ENCODE measurements at regions not wholly inside any gene's neighbourhood (a gene's known extent, or its start where the extent isn't known, plus 50 kb on each side); places are given as distances from the start of the nearest gene placed in this dataset.

DNA sequence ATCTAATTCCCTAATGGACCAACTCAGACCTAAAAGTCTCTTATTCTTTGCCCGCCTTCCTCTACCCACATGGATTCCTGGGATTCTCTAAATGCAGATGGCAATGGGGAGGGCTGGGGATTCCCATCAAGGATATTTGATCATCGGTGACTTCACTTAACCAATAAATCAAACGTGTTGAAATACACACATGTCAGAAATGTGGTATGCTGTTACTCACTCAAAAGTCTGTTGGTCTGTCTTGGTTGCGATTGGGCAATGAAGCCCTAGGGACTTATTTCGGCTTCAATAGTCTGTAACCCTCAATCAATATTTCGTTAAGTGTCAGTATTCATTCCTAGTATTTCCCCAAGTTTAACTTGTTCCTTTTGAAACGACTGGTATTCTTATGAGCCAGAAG is 117.2 kb upstream of the DIO3 start:
- no peak for DNase-seq (ENCODE audit: low read depth)
- no peak for TF ChIP-seq CTCF (conservative IDR thresholded peaks at IDR 0.05; ENCODE audit: low read depth, low read length)
- H3K4me3 ChIP-seq (ENCODE audit: low read depth, low read length) = no peak overlapping the region

- DNase-seq (ENCODE audit: low read depth) = no peak
- H3K4me3 ChIP-seq (ENCODE audit: low read depth, low read length) = no peak overlapping the region
- TF ChIP-seq CTCF (conservative IDR thresholded peaks at IDR 0.05; ENCODE audit: low read depth, low read length) = no peak
Measured at GRCh38 chr14:101445278-101445677, 116.0 kb upstream of the DIO3 start.

- DNase-seq (ENCODE audit: low read depth) = no peak
- TF ChIP-seq CTCF (conservative IDR thresholded peaks at IDR 0.05; ENCODE audit: low read depth, low read length) = no peak
- H3K4me3 ChIP-seq (ENCODE audit: low read depth, low read length) = no peak overlapping the region
Measured at GRCh38 chr14:101446387-101446969, 114.8 kb upstream of the DIO3 start.

GRCh38 chr14:101449114-101449513 is 112.2 kb upstream of the DIO3 start:
- no peak overlapping the region for H3K4me3 ChIP-seq (ENCODE audit: low read depth, low read length)
- no peak for DNase-seq (ENCODE audit: low read depth)
- TF ChIP-seq CTCF (conservative IDR thresholded peaks at IDR 0.05; ENCODE audit: low read depth, low read length) = no peak

DNA sequence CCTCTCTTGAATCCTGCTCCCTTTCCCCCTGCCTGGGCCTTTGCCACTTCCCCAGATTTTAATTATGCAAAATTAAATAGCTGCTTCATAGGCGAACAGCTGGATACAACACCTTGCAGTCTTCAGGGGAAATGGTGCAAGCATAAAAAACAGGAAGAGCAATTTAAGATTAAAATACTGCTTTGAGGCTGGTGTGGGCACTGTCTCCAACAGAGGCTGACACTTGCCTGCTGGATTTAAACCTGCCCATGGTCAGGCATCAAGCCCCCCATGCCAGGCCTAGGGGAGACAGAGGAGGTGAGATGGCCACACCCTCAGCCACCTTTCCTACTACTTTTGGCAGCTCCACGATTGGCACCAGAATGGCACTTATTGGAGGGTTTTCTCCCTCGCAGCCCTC is 110.1 kb upstream of the DIO3 start:
- H3K4me3 ChIP-seq (ENCODE audit: low read depth, low read length) = no peak overlapping the region
- TF ChIP-seq CTCF (conservative IDR thresholded peaks at IDR 0.05; ENCODE audit: low read depth, low read length) = no peak
- no peak for DNase-seq (ENCODE audit: low read depth)

- no peak for DNase-seq (ENCODE audit: low read depth)
- no peak for TF ChIP-seq CTCF (conservative IDR thresholded peaks at IDR 0.05; ENCODE audit: low read depth, low read length)
Measured at GRCh38 chr14:101453225-101453624, 108.1 kb upstream of the DIO3 start.

DNA sequence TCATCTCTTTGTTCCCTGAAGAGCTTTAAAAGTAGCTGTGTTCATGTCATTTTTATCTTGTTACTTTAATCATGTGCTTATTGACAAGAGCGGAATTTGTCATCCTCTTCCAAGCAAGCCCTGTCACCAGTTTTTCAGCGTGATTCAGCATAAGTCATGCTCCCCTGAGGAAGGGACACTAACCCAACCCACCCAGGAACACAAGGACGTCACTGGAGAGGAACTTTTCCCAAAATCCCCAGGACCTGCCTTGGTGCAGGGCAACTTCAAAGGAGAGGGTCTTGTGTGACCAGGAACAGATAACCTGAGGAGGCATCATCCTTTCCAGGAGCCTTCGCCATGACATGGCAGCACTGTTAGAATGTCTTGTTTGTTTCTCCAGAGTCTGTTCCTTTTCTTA is 107.1 kb upstream of the DIO3 start:
- DNase-seq (ENCODE audit: low read depth) = no peak
- no peak overlapping the region for H3K4me3 ChIP-seq (ENCODE audit: low read depth, low read length)
- no peak for TF ChIP-seq CTCF (conservative IDR thresholded peaks at IDR 0.05; ENCODE audit: low read depth, low read length)

More at GRCh38 chr14:101453225-101453624, 108.1 kb upstream of the DIO3 start:
- no peak overlapping the region for H3K4me3 ChIP-seq (ENCODE audit: low read depth, low read length)

Data from choroid plexus epithelial cell (primary cell).